Epithelial cell of prostate (primary cell): ENCODE measurements at regions not wholly inside any gene's neighbourhood (a gene's known extent, or its start where the extent isn't known, plus 50 kb on each side); places are given as distances from the start of the nearest gene placed in this dataset.
"Not testable (repeated sequence)": the region's sequence is repeated elsewhere in the genome, so short reads cannot be mapped to it uniquely, and the experiment has no call there.

Experiments used
- DNase-seq: peaks from one replicate; pipeline ENCODE4 v3.0.0-alpha.2; 2011; ENCODE audit warnings: low read depth, low spot score
- H3K27ac ChIP-seq: fragments of 450-650 bp; 2 replicates; pipeline ENCODE4 v1.5.1; 2017; ENCODE audit warnings: mild to moderate bottlenecking

DNA sequence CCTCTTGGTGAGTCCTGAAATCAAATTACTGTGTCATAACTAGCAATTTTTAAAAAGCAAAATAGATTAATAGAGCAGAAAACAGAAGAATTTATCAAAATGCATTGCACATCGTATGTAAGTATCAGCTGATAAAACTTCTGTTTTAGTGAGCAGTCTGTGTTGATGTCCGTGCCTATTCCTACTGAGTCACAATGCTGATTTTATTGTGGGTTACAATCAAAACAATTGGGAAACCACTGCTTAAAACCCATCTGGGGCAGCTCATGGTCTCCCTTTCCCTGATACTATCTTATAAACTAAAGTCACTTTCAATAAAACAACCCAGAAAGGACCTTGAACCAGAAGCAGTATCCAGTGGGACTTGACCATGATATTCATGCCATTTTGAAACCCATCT is 101.1 kb upstream of the GPR39 start:
- DNase-seq, result not testable (repeated sequence)

DNA sequence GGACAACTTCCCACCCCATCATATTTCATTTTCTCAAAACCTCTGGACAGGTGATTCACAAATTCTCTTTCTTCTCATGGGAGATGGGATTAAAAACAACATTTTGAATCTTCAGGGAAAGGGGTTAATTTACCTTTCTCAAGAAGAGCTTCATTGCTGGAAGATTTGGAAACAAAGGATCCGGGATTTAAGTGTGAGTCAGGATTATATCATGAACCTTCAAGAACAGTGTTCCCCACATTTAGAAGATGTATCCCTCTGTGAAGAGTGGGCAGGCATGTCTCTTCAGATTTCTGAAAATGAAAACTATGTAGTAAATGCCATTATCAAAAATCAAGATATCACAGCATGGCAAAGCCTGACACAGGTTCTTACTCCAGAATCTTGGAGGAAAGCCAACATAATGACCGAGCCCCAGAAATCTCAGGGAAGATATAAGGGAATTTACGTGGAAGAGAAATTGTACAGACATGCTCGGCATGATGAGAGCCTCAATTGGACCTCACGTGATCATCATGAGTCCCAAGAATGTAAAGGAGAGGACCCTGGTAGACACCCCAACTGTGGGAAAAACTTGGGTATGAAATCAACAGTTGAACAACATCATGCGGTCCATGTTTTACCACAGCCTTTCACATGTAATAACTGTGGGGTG is 99.5 kb upstream of the GPR39 start:
- DNase-seq, H3K27ac ChIP-seq: not testable (repeated sequence)

More for the DNA sequence above, 101.1 kb upstream of the GPR39 start:
- not testable (repeated sequence) for H3K27ac ChIP-seq

DNA sequence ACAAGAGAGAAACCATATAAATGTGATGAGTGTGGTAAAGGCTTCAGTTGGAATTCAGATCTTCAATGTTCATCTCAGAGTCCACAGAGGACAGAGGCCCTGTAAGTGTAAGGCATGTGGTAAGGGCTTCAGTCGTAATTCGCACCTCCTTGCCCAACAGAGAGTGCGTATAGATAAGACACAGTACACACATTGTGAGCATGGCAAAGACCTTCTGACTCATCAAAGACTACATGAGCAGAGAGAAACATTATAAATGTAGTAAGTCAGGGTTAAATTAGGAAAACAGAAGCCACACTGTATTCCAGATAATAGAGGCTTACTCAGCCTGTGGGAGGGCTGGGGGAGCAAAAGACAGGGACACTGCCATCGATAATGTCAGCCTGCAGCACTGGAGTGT is 98.1 kb upstream of the GPR39 start:
- not testable (repeated sequence) for DNase-seq, H3K27ac ChIP-seq

DNA sequence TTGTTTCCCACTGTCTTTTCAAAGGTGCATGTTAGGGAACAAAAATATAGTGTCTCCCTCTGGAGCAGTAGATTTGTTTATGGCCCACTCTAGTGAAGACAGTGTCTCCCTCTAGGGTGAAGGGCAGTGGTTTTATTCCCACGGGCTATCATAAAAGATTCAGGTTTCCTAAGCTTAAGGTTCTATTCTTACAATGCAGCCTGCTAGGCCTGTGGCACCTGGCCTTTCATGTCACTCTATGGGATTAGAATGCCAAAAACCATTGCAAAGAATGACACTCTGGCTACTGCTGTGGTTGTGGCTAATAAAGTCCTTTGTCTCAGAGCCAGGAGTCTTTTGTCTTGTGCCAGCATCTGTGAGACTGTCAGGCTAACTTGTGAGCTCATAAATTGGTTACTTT is 92.6 kb upstream of the GPR39 start:
- not testable (repeated sequence) for DNase-seq, H3K27ac ChIP-seq

DNA sequence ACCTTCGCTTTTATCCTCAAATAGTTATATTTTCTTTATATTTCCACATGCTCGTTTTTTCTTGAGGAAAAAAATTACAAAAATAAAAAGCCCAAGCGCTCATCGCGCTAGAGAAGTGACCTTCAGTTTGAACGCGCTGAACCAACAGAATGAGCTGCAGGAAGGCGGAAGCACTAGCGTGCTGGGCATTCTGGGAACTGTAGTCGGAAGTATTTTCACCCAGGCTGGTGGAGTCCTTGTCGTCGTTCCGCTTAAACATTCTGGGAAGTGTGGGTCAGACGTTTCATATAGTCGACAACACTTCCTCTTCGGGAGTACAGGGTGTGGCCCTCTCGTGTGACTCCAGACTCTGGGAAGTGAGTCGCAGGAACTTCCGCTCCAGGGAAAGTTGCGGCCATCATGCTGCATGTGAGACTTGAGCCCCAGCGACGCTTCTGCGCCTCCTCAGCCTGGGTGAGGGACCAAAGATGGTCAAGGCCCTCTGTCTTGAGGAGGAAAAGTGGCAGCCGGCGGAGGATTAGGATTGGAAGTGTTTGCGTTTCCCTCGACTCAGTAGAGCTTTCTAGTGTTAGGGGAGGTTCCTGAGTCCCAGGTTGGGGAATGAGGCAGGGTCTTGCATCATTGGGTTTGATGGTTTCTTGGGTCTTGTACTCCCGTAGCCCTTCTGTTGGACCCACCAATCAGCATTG is 84.1 kb upstream of the GPR39 start:
- DNase-seq, result not testable (repeated sequence)

DNA sequence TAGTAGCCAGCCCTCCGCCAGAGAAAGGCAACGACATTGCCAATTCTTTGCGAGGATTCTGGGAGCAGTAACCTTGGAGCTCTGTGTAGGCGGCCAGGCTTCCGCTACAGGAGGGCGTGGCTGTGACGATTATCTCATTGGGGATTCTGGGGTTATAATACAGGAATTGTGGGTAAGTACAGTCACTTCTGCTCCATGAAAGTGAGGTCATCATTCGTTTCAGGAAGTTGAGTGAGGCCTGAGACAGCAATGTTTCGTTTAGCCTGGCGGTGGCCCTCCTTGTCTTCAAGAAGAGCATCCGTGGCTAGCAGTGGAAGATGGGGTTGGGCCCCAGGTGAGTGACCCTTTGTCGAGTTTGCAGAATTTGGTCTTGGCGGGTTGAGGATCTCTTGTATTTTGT is 79.5 kb upstream of the GPR39 start:
- not testable (repeated sequence) for DNase-seq, H3K27ac ChIP-seq

More for the DNA sequence above, 84.1 kb upstream of the GPR39 start:
- H3K27ac ChIP-seq, result not testable (repeated sequence)

DNA sequence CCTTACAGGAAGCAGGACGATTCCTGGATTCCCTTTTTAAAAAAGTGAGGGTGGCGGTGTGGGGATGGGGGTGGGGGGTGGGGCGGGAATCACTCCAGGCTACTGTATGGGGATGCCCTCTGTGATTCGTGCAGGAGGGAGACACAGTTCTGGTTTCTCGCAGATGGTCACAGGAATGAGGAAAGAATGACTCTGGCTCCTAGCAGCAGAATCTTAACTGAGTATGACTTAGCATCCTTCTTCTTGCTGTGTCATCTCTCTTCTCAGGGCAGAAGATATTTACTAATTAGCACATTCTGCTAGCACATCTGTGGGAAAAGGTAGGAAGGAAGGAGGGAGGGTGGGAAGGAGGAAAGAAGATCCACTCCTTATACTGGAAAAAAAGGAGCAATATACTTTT is 78.8 kb upstream of the GPR39 start:
- not testable (repeated sequence) for DNase-seq, H3K27ac ChIP-seq

DNA sequence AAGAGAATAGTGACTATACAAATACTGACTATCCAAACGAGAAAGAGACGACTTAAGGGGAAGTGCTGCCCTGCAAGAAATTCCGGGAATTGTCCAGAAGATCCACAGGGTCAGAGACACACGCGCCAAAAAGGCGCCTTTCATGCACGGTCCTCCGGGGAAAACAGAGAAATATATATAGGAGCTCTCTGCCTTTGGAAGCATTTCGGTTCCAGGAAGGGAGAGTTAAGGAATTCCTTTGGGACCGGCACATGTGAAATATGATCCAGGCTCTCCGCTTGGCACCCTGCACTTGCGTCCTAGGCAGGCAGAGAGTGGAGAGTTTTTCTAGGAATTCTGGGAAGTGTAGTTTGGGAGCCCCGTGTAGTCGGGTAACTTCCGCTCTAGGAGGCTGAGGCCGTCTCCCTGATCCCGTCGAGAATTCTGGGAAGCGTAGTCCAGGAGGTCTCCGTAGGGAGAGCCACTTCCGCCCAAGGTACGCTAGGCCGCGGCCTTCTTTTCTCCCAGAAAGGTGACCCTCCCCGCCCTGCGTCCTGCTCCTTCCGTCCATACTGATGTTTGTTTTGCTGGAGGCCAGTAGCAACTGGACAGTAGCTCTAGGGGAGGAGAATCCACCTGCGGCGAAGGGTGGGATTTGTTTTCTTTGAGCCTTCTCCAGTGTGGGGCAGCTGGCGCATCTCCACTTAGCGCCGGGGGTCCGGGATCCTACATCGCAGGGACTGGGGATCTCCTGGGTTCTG is 69.4 kb upstream of the GPR39 start:
- peak; percentile 29 for DNase-seq
- H3K27ac ChIP-seq, result not testable (repeated sequence)

DNA sequence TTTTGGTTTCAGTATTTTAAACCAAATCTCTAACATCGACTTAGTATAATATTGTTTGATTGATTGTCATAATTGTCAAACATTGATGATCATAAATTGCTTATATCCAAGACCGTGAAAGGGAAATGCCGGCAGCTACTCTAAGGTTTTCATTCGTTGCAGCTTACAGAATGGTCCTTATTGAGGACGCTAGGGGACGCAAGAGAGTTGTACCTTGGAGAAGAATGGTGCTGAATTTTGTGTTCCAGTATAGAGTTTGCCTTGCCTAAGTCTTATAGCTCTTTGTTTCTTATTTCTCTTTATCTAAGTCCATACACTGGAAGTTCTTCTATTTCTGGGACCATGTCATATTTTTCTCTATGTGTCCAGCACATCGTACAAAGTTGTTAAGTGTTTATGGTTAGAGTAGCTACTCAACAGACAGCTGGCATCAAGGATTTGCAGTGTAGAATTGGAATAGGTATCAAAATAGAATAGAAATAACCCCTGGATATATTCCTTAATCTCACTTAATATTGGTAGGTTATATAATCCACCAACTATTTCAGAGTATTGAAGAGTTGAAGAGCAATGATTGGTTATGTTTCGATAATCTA is 67.4 kb upstream of the GPR39 start:
- not testable (repeated sequence) for H3K27ac ChIP-seq, DNase-seq

DNA sequence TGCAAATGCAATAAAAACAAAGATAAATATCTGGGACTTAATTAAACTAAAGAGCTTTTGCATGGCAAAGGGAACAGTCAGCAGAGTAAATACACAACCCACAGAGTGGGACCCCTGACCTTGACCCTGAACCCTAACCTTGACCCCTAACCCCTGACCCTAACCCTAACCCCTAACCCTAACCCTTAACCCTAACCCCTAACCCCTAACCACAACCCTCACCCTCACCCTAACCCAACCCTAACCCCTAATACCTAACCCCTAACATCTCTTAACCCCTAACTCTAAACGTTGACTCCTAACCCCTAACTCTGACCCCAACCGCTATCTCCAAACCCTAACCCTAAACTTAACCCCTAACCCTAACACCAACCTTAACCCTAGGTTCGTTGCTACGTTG is 64.9 kb upstream of the GPR39 start:
- not testable (repeated sequence) for H3K27ac ChIP-seq

DNA sequence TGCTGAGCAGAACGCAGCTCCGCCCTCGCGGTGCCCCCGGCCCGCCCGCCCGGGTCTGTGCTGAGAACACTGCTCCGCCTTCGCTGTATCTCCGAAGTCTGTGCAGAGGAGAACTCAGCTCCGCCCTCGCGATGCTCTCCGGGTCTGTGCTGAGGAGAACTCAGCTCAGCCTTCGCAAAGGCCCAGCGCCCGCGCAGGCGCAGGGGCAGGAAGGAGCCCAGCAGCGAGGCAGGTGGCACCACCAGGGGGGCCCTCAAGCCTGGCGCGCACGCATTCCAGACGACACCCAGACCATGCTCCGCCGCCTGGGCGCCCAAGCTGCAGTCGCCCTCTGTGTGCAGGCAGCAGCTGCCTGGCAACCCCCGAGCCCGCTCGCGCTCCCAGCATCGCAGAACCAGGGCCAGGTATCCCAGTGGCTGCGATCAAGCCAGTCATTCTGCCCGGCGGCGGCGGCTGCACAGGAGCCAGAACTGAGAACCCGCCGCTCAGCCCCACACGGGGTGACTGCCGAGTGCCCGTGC is 64.1 kb upstream of the GPR39 start:
- not testable (repeated sequence) for DNase-seq, H3K27ac ChIP-seq

More for the DNA sequence above, 64.9 kb upstream of the GPR39 start:
- DNase-seq, result not testable (repeated sequence)

DNA sequence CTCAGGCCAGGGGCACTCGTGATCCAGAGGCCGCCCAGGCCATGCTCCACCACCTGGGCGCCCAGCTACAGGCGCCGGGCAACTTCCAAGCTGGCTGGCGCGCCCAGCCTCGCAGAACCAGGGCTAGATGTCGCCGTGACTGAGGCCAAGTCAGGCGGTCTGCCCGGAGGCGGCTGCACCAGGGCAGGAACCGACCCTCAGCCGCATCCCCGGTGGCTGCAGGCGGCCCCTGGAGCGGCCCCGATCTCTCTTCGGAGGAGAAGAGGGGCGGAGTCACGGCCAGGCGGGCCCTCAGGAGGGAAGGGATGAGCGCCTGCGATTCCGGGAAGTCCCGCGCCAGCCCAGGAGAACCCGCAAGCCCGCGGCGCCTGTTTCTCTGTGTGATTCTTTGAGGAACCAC is 63.2 kb upstream of the GPR39 start:
- not testable (repeated sequence) for DNase-seq, H3K27ac ChIP-seq

DNA sequence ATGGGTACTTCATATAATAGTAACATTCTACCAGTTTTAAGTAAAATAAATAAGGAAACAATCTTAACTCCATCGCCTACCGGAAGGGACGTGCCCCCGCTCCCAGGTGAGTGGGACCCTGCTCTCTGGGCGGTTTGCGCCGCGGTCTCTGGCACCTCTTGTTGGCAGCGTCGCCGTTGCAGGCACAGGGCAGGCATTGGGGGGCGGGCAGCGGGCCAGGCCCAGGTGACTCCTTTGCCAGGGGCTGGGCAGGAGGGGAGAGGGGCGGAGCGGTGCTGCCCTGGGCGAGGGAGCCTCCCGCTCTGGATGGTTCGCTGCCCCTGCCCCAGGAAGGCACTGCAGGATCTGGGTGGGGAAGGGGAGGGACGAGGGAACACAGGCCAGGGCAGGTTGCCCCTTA is 55.6 kb upstream of the GPR39 start:
- not testable (repeated sequence) for DNase-seq, H3K27ac ChIP-seq

DNA sequence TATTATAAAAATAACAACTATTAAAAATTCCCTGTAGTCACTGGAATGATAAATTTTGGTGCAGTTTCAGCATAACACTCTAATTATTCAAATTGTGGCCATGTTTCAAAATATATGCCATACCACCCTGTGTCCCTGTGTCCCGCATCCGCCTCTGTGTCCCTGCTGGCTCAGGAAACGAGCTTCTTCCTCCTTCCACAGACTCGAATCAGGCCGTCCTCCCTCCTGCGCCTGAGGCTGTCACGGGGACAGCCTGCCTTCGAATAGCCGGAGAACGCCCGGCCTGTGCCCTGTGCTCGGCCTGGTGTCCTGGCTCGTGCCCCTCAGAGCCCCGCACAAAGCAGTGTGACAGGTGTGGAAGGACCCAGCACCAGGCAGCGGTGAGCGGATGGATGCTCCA is 55.1 kb upstream of the GPR39 start:
- H3K27ac ChIP-seq, DNase-seq: not testable (repeated sequence)

DNA sequence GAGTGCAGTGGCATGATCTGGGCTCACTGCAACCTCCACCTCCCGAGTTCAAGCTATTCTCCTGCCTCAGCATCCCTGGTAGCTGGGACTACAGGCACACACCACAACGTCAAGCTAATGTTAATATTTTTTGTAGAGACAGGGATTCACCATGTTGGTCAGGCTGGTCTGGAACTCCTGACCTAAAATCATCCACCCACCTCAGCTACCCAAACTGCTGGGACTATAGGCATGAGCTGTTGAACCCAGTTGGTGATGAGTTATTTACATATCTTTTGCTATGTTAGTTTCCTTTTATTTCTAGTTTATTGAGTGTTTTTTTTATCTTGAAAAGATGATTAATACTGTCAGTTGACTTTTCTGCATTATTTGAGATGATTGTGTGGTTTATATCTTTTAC is 53.3 kb upstream of the GPR39 start:
- H3K27ac ChIP-seq, DNase-seq: not testable (repeated sequence)

DNA sequence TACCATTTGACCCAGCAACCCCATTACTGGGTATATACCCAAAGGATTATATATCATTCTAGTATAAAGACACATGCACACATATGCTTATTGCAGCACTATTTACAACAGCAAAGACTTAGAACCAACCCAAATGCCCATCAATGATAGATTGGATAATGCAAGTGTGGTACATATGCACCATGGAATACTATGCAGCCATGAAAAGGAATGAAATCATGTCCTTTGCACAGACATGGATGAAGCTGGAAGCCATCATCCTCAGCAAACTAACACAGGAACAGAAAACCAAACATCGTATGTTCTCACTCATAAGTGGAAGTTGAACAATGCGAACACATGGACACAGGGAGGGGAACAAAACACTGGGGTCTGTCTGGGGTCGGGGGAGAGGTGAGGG is 50.6 kb upstream of the GPR39 start:
- not testable (repeated sequence) for H3K27ac ChIP-seq, DNase-seq

DNA sequence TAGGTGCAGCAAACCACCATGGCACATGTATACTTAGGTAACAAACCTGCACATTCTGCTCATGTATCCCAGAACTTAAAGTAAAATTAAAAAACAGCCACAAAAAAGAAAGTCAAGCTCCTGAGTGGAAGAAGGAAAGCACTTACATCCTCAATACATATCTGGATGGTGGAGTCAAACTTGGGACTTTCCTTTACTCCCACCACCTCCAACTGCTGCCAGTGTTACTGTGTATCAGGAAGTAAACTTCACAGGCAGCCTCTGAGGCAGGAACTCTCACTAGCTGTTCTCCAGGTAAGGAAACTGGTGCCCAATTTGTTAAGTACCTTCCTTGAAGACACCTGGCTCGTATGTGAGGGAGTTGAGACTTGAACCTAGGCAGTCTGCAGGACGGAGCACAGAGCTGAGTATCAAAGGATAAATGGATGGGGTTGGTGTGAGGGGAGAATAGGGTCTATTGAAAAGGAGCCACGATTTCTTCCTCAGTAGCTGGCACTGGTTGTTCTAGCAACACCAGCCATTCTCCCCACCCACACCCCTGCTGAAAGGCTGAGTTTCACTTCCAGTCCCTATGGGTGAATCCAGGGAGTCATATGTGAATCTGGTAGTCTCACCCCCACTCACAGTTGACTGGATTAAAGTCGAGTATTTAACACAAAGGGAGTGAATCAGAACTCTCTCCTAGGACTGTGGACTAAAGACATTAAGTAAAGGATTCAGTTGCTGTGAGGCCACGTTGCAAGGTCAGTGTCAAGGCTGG is 50.0 kb upstream of the GPR39 start:
- no peak for DNase-seq
- H3K27ac ChIP-seq, result no peak overlapping the region
